ENCODE measurements at regions not wholly inside any gene's neighbourhood (a gene's known extent, or its start where the extent isn't known, plus 50 kb on each side); places are given as distances from the start of the nearest gene placed in this dataset.

GRCh38 chr10:52484206-52485065, 170.4 kb downstream of the DKK1 start:
- TF ChIP-seq CTCF (IDR thresholded peaks at IDR 0.05) (no peak), POLR2AphosphoS5 (IDR thresholded peaks at IDR 0.05; ENCODE audit: insufficient read depth in 1 of 2, low read depth in 1 of 2) (no peak)

All from vagina (tissue), 2 donors.